ENCODE measurements at regions not wholly inside any gene's neighbourhood (a gene's known extent, or its start where the extent isn't known, plus 50 kb on each side); places are given as distances from the start of the nearest gene placed in this dataset.
"Not testable (repeated sequence)": the region's sequence is repeated elsewhere in the genome, so short reads cannot be mapped to it uniquely, and the experiment has no call there.

DNA sequence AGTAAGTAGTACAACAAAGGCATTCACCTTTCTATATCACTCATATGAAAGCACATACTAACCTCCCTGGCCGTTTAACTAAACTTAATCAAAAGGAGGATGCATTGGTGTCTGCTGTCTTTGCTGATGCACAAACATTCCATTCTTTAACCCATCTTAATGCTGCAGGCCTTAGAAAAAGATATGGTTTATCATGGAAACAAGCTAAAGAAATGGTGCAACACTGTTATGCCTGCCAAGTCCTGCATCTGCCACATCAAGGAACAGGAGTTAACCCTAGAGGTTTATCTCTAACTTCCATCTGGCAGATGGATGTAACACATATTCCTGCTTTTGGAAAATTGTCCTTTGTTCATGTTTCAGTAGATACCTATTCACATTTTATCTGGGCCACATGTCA lies 296.5 kb upstream of the DKK2 start:
- DNase-seq; H3K27me3 ChIP-seq (ENCODE audit: control insufficient read depth in 1 of 2, insufficient read depth in 2 of 2, low read length in 1 of 2); ATAC-seq (ENCODE audit: low FRiP score); intact Hi-C loops (cut with DNase I); H3K4me3 ChIP-seq (ENCODE audit: low read length in 2 of 2); H3K27ac ChIP-seq (ENCODE audit: low read depth in 1 of 2, low read length in 2 of 2); H3K4me1 ChIP-seq (ENCODE audit: control insufficient read depth in 1 of 2, insufficient read depth in 2 of 2, low read length in 2 of 2); H3K9me3 ChIP-seq (ENCODE audit: control insufficient read depth, low read length); H3K36me3 ChIP-seq (ENCODE audit: control insufficient read depth in 1 of 2, insufficient read depth in 2 of 2, low read length in 1 of 2): not testable (repeated sequence)
- WGBS, 2 donors = 79 to 80% methylated on average over 1 of the region's 1 CpG

GRCh38 chr4:107330916-107331315 lies 294.8 kb upstream of the DKK2 start:
- H3K27ac ChIP-seq (ENCODE audit: low read depth in 1 of 2, low read length in 2 of 2) = no peak overlapping the region
- no peaks in the 10 kb centered on the region for H3K36me3 ChIP-seq (ENCODE audit: control insufficient read depth in 1 of 2, insufficient read depth in 2 of 2, low read length in 1 of 2)
- no peaks in the 10 kb centered on the region for H3K4me1 ChIP-seq (ENCODE audit: control insufficient read depth in 1 of 2, insufficient read depth in 2 of 2, low read length in 2 of 2)
- H3K27me3 ChIP-seq (ENCODE audit: control insufficient read depth in 1 of 2, insufficient read depth in 2 of 2, low read length in 1 of 2) = no peaks in the 10 kb centered on the region
- intact Hi-C loops (cut with DNase I) = no loop called here
- DNase-seq = no peak
- H3K4me3 ChIP-seq (ENCODE audit: low read length in 2 of 2) = no peak overlapping the region
- ATAC-seq (ENCODE audit: low FRiP score) = no peak
- H3K9me3 ChIP-seq (ENCODE audit: control insufficient read depth, low read length) = no peaks in the 10 kb centered on the region

DNA sequence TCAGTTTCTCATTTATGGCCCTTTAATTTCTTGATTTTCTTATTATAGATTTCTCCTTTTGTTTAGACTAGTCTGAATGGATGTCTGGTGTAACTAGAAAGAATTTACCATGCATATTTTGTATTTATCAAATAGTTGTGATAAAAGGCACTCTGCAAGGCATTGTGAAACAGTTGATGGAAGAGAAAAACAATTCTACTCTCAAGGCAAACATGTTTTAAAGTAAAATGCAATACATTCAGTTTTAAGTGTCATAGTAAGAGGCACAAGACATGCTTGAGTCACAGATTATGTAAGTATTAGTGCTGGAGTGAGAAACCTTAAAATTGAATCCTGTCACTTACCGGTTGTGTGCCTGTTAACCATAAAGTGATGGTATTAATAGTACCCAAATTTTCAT lies 283.3 kb upstream of the DKK2 start:
- H3K36me3 ChIP-seq (ENCODE audit: control insufficient read depth in 1 of 2, insufficient read depth in 2 of 2, low read length in 1 of 2) = no peaks in the 10 kb centered on the region

DNA sequence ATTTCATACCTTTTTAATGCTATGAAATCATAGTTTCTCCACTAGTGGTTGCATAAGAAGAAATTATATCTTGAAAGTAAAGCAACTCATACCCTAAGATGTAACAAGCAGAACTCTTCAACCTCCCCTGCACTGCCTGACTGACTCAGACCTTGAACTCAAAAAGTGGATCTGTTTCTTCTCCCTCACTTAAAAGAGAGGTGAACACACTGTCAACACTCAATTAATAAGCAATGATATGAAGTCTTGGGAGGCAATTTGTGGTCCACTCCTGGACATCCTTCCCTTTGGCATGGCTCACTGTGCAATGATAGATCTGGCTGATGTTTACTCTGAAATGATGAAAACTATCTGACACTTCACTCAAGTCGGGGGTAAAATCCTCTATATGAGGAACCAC lies 282.0 kb upstream of the DKK2 start:
- intact Hi-C loops (cut with DNase I) = no loop called here
- DNase-seq (no peak), ATAC-seq (ENCODE audit: low FRiP score) (no peak)
- Histone ChIP-seq H3K36me3 (ENCODE audit: control insufficient read depth in 1 of 2, insufficient read depth in 2 of 2, low read length in 1 of 2) (no peaks in the 10 kb centered on the region), H3K27me3 (ENCODE audit: control insufficient read depth in 1 of 2, insufficient read depth in 2 of 2, low read length in 1 of 2) (no peaks in the 10 kb centered on the region), H3K4me1 (ENCODE audit: control insufficient read depth in 1 of 2, insufficient read depth in 2 of 2, low read length in 2 of 2) (no peaks in the 10 kb centered on the region), H3K27ac (ENCODE audit: low read depth in 1 of 2, low read length in 2 of 2) (no peak overlapping the region), H3K9me3 (ENCODE audit: control insufficient read depth, low read length) (no peaks in the 10 kb centered on the region), H3K4me3 (ENCODE audit: low read length in 2 of 2) (no peak overlapping the region)
- WGBS, 2 donors = 0 to 86% methylated on average over 1 of the region's 1 CpG

More for the DNA sequence above, 283.3 kb upstream of the DKK2 start:
- DNase-seq (no peak), ATAC-seq (ENCODE audit: low FRiP score) (no peak)
- no peaks in the 10 kb centered on the region for H3K4me1 ChIP-seq (ENCODE audit: control insufficient read depth in 1 of 2, insufficient read depth in 2 of 2, low read length in 2 of 2)
- H3K4me3 ChIP-seq (ENCODE audit: low read length in 2 of 2) = no peak overlapping the region
- no peaks in the 10 kb centered on the region for H3K9me3 ChIP-seq (ENCODE audit: control insufficient read depth, low read length)
- H3K27me3 ChIP-seq (ENCODE audit: control insufficient read depth in 1 of 2, insufficient read depth in 2 of 2, low read length in 1 of 2) = no peaks in the 10 kb centered on the region
- H3K27ac ChIP-seq (ENCODE audit: low read depth in 1 of 2, low read length in 2 of 2) = no peak overlapping the region
- 50 to 53% methylated on average over 1 of the region's 1 CpG for WGBS, 2 donors
- intact Hi-C loops (cut with DNase I) = no loop called here

GRCh38 chr4:107317611-107318010 lies 281.5 kb upstream of the DKK2 start:
- ATAC-seq (ENCODE audit: low FRiP score) (no peak), DNase-seq (no peak)
- intact Hi-C loops (cut with DNase I) = no loop called here
- H3K36me3 ChIP-seq (ENCODE audit: control insufficient read depth in 1 of 2, insufficient read depth in 2 of 2, low read length in 1 of 2) = no peaks in the 10 kb centered on the region
- no peaks in the 10 kb centered on the region for H3K27me3 ChIP-seq (ENCODE audit: control insufficient read depth in 1 of 2, insufficient read depth in 2 of 2, low read length in 1 of 2)
- no peaks in the 10 kb centered on the region for H3K4me1 ChIP-seq (ENCODE audit: control insufficient read depth in 1 of 2, insufficient read depth in 2 of 2, low read length in 2 of 2)
- no peak overlapping the region for H3K4me3 ChIP-seq (ENCODE audit: low read length in 2 of 2)
- no peak overlapping the region for H3K27ac ChIP-seq (ENCODE audit: low read depth in 1 of 2, low read length in 2 of 2)
- H3K9me3 ChIP-seq (ENCODE audit: control insufficient read depth, low read length) = no peaks in the 10 kb centered on the region

GRCh38 chr4:107315584-107315983 lies 279.5 kb upstream of the DKK2 start:
- intact Hi-C loops (cut with DNase I) = no loop called here
- no peak for ATAC-seq (ENCODE audit: low FRiP score)
- Histone ChIP-seq H3K9me3 (ENCODE audit: control insufficient read depth, low read length) (no peaks in the 10 kb centered on the region), H3K36me3 (ENCODE audit: control insufficient read depth in 1 of 2, insufficient read depth in 2 of 2, low read length in 1 of 2) (no peaks in the 10 kb centered on the region), H3K27ac (ENCODE audit: low read depth in 1 of 2, low read length in 2 of 2) (no peak overlapping the region), H3K4me3 (ENCODE audit: low read length in 2 of 2) (no peak overlapping the region), H3K4me1 (ENCODE audit: control insufficient read depth in 1 of 2, insufficient read depth in 2 of 2, low read length in 2 of 2) (no peaks in the 10 kb centered on the region), H3K27me3 (ENCODE audit: control insufficient read depth in 1 of 2, insufficient read depth in 2 of 2, low read length in 1 of 2) (no peaks in the 10 kb centered on the region)
- DNase-seq = no peak

DNA sequence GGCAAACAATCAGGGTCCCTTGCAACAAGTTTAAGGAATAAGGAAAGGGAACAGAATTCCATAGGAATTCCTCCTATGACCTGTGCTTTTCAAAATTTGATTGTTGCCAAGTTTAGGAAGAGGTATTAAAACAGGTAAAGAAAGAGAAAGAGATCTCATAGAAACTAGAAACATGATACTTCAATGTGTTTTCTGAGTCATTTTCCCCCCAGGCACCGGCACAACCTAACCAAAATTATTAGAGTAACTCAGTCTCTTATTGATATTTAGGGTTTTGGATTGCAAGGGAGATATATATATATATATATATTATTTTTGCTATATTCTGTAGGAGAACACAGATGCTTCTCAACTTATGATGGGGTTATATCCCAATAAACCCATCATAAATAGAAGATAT lies 278.0 kb upstream of the DKK2 start:
- ATAC-seq (ENCODE audit: low FRiP score) (no peak), DNase-seq (no peak)
- Histone ChIP-seq H3K27ac (ENCODE audit: low read depth in 1 of 2, low read length in 2 of 2) (no peak overlapping the region), H3K4me1 (ENCODE audit: control insufficient read depth in 1 of 2, insufficient read depth in 2 of 2, low read length in 2 of 2) (no peaks in the 10 kb centered on the region), H3K4me3 (ENCODE audit: low read length in 2 of 2) (no peak overlapping the region), H3K36me3 (ENCODE audit: control insufficient read depth in 1 of 2, insufficient read depth in 2 of 2, low read length in 1 of 2) (no peaks in the 10 kb centered on the region), H3K9me3 (ENCODE audit: control insufficient read depth, low read length) (no peaks in the 10 kb centered on the region), H3K27me3 (ENCODE audit: control insufficient read depth in 1 of 2, insufficient read depth in 2 of 2, low read length in 1 of 2) (no peaks in the 10 kb centered on the region)
- WGBS, 2 donors = 97% methylated on average over 1 of the region's 1 CpG
- intact Hi-C loops (cut with DNase I) = no loop called here

DNA sequence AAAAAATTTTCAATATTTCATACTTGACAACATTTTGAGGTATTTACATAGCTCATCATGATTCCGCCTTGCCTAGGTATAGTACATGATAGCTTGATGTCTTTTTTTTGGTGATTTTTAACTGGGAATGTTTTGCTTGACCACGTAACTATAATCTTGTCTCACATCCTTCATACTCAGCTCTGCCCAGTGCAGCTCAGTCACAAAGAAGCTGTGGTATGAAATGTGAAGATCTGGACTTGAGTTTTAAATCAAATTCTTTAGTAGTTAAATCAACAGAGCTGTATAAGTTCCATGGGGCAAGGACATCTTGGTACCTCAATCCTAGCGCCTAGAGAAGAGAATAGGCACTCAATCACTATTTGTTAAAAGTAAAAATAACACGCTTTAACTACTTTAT lies 276.3 kb upstream of the DKK2 start:
- Histone ChIP-seq H3K9me3 (ENCODE audit: control insufficient read depth, low read length) (no peaks in the 10 kb centered on the region), H3K4me3 (ENCODE audit: low read length in 2 of 2) (no peak overlapping the region), H3K27me3 (ENCODE audit: control insufficient read depth in 1 of 2, insufficient read depth in 2 of 2, low read length in 1 of 2) (no peaks in the 10 kb centered on the region), H3K27ac (ENCODE audit: low read depth in 1 of 2, low read length in 2 of 2) (no peak overlapping the region), H3K36me3 (ENCODE audit: control insufficient read depth in 1 of 2, insufficient read depth in 2 of 2, low read length in 1 of 2) (no peaks in the 10 kb centered on the region), H3K4me1 (ENCODE audit: control insufficient read depth in 1 of 2, insufficient read depth in 2 of 2, low read length in 2 of 2) (no peaks in the 10 kb centered on the region)
- DNase-seq (no peak), ATAC-seq (ENCODE audit: low FRiP score) (no peak)
- 76 to 80% methylated on average over 4 of the region's 4 CpGs for WGBS, 2 donors
- intact Hi-C loops (cut with DNase I) = no loop called here

DNA sequence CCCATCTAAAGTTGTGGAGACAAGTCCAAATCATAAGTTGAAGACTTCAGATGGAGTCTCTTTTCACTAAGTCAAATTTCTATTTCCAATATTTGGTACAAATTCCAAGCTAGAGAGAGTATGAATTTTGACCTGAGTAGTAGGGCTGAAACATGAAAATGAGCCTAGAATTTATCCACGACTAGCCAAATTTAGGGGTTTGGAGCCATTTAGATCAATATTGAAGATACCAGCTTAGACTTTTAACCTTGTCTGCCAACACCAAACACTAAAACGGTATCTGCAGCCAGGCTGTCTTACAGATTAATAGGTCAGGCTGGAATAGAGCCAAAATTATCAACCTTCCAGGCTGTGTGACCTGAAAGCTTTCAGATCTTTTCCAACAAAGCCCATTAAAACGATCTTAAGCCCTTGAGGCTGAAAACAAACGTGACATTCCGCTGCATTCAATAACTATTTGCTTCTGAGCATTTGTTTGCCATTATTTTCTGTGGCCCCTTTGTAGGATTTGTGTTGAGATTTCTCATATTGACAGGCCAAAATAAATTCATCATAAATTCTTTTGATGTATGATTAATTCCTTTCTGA lies 268.7 kb upstream of the DKK2 start:
- Histone ChIP-seq H3K4me1 (ENCODE audit: control insufficient read depth in 1 of 2, insufficient read depth in 2 of 2, low read length in 2 of 2) (no peaks in the 10 kb centered on the region), H3K27me3 (ENCODE audit: control insufficient read depth in 1 of 2, insufficient read depth in 2 of 2, low read length in 1 of 2) (no peaks in the 10 kb centered on the region), H3K9me3 (ENCODE audit: control insufficient read depth, low read length) (no peaks in the 10 kb centered on the region), H3K27ac (ENCODE audit: low read depth in 1 of 2, low read length in 2 of 2) (no peak overlapping the region), H3K36me3 (ENCODE audit: control insufficient read depth in 1 of 2, insufficient read depth in 2 of 2, low read length in 1 of 2) (no peaks in the 10 kb centered on the region), H3K4me3 (ENCODE audit: low read length in 2 of 2) (no peak overlapping the region)
- DNase-seq (no peak), ATAC-seq (ENCODE audit: low FRiP score) (no peak)
- intact Hi-C loops (cut with DNase I) = no loop called here
- 37 to 38% methylated on average over 5 of the region's 5 CpGs for WGBS, 2 donors
